ENCODE measurements at regions not wholly inside any gene's neighbourhood (a gene's known extent, or its start where the extent isn't known, plus 50 kb on each side); places are given as distances from the start of the nearest gene placed in this dataset.
"Not testable (repeated sequence)": the region's sequence is repeated elsewhere in the genome, so short reads cannot be mapped to it uniquely, and the experiment has no call there.

DNA sequence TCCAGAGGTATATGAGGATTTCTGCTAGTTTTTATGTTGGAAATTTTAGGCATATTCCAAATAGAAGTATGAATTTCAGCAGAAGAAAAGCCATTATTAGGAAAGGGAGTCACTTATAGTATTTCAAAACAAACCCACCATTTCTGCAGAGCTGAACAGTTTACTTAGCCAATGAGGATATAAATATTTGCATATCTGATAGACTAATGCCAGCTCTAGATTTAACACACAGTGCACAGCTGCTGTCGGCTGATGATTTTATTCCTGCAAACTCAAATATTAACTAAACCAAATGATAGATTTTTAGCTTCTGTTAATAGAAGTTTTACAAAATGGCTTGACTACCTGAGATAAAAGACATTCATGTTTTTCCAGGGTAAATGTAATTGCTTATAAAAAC lies 375.8 kb upstream of the FANCL start:
- no peak for DNase-seq

DNA sequence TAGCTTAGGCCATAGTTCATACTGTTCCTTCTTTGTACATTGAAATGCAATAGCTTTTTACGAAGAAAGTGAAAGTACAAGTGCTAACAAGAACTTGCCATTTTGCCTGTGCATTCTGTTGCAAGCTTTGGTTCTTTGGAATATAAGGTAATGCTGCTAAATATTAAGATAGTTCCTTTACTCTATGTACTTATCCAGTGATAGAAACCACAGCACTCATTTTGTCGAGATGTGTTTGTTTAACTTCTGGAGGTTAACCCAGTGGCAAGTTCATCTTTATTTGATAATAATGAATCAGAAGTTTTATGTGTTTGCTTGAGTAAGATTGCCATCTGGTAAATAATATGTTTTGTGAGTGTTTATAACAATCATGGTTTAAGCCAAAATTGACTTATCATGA lies 373.1 kb upstream of the FANCL start:
- DNase-seq = no peak

DNA sequence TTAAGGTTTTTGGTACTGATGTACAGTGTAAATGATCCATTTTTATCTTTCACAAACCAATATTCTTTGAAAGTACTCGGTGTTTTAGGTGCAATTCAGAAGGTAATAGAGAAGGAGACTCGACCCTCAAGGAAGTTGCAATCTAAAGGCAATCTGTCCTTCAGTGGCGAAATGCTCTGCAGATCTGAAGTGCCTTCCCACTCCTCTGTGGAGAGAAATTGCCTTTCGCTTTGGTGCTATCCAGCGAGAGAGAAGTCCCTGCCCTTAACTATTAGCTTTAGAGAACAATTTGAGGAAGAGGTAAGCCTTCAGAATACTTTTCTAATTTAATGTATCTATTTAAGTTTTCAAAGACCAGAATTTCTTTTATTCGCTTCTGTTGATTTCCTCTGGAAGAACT lies 371.8 kb upstream of the FANCL start:
- no peak for DNase-seq

DNA sequence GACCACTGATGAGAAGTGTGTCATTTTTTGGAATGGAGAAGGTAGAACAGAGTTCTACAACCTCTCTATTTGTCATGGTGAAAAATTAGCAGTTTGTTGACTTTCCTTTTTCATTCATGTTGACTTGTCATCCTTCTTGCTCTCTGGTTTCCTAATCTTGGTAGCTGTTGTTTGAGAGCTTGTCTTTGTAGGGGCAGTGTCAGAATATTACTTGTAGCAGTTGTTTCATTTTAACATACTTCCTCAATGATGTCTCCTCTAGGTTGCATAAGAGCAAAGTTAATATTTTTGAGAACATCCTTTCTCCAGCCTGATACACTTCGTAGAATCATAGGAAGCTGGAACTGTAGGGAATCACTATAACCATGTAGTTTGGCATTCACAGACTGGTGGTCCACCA lies 368.2 kb upstream of the FANCL start:
- no peak for DNase-seq

DNA sequence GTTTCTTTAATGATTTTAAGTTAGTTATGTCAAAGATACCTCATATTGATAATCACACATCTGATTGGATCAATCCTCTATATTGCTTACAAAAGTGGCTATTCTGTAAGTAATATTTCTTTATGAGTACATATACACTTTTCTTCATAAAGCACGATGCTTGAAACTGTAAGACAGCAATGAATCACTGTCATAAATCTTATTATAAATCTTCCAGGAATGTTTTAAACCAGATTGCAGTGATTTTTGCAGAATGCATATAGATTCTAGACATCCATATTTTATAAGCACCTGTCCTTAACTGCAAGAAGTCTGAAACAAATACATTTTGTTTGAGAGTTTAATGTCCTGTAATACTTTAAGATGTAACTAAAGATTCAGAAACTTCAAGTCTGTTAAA lies 367.0 kb upstream of the FANCL start:
- DNase-seq = no peak

DNA sequence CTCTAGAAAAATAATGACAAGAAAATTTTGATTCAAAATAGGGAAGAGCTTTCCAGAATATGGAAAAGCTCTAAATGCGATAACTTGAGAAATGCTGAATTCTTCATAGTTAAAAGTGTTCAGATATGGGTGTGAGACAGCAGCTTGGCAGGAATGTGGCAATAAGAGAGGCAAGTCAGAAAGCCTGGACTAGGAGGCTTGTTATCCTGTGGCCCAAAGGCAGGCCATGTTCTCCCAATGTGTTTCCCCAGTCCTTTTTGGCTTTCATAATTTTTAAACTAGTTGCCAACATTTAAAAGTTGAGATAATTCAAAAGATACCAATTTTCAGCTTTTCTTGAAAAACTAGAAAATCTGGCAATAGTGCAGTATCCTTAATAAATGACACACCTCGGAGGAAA lies 366.3 kb upstream of the FANCL start:
- DNase-seq = no peak

DNA sequence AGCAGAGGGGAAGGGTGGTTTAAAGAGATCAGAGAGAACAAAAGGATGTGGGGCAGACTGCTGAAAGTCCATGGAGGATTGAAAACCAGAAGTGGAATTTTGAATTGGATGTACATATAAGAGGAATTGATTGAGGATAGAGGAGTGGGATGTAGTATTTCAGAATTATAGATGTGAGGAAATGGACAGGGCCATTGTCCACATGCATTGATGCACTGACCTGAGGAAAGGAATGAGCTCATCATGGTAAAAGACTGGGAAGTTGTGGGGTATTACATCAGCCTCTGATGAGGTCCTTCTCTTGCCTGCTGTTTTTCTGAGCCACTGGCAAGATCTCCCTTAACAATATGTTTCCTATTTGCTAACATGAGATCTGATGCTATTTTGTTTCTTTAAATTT lies 365.7 kb upstream of the FANCL start:
- DNase-seq = no peak

DNA sequence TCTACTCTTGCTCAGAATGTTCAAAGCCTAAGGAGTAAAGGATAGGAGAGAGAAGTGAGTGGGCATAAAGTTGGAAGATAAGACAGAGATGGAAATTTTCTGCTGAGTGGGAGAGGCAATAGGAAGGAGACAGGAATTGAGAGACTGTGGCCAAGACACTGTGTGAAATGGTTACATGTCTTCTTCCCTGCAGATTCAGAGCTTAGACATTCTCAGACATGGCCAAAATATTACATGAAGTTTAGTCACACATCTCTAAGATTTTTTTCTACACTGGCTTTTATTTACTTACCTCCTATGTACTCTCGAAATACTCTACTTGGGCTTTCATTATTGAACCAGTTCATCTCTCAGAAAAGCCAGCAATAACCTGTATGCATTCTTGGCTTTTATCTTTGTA lies 363.0 kb upstream of the FANCL start:
- DNase-seq = no peak

DNA sequence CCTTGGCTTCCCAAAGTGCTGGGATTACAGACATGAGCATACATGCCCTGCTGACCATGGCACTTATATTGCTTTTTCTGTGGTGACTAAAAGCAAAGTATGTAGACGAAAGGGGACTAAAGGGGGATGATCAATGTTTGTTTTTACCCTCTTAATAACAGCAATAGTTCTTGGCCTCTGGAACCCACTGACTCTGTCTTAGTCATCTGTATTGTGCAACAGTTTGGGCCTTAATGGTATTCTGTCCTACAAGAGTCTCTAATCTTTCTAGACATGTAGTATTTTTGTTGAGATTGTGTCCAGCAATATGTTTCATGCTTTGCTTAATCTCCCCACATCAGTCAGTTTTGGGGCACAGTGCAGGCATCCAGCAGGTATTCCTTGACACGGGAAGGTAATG lies 359.9 kb upstream of the FANCL start:
- no peak for DNase-seq

DNA sequence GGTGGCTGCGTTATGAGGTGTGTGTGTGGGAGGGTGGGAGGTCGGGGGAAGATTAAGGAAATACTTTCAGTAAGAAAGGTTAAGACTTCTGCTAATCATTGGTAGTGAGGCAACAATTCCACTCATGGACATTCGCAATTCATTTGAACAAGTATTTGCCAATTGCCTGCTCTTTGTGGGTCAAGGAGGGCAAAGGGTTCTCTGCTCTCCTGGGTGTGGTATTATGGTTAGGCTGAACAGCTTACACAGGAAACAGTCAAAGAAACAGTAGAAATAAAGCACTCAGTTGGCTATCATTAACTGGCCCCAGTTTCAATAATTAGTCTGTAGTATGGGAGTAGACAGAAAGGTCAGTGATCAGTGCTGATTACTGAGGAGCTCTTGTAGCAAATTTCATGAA lies 357.0 kb upstream of the FANCL start:
- DNase-seq = no peak

DNA sequence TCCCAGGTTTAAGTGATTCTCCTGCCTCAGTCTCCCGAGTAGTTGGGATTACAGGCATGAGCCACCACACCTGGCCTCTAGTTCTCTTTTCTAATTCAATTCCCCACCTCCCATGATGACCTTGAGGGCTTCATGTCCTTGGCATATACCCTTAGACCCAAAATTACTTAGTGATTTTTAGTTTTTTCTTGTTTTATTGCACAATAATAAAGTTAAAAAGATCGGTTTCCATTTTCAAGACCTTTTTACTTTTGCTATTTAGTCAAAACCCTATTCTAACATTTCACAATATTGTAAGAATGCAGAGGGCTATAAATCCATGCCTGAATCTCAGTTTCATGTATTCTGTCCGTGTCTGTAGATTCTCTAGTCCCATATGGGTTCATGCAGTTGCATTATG lies 354.6 kb upstream of the FANCL start:
- no peak for DNase-seq

DNA sequence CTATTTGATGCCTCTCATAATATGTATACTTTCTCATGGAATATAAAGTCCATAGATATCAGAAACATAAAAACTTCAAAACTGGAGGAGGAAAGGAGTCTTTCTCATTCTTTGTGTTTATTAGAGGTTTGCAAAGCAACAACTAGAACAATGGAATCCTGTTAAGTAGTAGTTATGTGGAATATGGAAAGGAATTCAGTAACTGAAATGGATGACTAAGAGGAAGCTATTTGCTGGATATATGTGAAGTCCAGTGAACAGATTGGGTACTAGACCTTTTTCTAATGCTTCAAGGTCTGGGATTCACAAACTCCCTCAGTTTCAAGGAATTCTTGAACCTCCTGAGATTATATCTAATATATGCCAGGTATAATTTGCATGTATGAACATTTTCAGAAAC lies 353.6 kb upstream of the FANCL start:
- no peak for DNase-seq

DNA sequence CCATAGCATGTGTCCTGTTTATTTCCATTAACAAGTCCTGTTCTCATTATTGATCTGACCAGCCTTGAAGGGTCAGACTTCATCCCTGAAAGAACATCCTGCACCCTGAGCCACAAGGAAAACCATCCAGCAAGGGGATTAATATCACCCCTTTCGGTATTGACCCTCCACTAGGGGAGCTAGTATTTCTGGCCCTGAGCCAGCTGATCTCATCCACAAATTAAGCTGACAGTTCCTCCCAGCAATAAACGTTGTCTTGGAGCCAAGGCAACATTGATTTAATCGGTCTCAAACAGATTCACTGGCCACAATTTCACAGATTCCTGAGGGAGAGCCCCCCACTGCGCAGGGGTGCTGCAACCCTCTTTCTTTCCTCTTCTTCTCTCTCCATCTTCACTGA lies 353.1 kb upstream of the FANCL start:
- DNase-seq = no peak

DNA sequence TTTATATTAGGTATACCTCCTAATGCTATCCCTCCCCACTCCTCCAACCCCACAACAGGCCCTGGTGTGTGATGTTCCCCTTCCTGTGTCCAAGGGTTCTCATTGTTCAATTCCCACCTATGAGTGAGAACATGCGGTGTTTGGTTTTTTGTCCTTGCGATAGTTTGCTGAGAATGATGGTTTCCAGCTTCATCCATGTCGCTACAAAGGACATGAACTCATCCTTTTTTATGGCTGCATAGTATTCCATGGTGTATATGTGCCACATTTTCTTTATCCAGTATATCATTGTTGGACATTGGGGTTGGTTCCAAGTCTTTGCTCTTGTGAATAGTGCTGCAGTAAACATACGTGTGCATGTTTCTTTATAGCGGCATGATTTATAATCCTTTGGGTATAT lies 345.1 kb upstream of the FANCL start:
- not testable (repeated sequence) for DNase-seq

DNA sequence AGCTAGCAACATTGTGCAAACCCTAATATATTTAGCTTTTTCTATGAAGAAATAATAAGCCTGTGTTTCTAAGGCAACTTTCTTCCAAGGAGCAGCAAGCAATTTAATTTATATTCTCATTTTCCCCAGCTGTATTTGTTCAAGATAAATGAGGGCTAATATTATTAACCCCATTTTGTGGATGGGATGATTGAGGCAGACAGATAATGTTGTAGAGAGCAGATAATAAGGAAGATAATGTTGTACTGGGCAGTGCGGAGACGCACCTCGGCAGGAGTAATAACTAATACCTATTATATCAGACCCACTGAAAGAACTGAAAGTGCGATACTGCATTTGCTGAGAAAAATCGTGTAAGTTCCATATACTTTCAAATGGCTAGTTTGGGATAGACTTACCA lies 344.1 kb upstream of the FANCL start:
- DNase-seq = no peak

DNA sequence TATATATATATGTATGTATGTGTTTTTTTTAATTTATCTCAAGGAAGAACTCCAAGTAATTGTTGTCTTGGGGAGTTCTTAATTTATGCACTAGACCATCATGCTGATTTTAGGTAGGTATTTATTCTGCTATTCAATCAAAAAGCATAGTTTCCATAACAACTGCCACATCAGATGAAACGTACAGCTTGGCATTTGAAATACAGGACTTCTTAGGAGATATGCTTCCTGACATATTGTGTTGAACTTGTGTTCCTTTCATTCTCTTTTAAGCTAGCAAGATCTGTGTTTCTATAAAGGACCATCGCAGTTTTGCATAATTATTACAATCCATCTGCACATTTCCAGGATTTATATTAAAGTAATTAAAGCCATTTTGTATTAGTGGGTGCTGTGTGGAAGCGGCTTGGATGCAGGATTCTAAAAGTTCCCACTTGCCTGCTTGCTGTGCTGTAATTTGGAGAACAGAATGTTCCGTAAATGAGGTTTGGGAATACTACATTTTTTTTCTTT lies 343.5 kb upstream of the FANCL start:
- no peak for DNase-seq

DNA sequence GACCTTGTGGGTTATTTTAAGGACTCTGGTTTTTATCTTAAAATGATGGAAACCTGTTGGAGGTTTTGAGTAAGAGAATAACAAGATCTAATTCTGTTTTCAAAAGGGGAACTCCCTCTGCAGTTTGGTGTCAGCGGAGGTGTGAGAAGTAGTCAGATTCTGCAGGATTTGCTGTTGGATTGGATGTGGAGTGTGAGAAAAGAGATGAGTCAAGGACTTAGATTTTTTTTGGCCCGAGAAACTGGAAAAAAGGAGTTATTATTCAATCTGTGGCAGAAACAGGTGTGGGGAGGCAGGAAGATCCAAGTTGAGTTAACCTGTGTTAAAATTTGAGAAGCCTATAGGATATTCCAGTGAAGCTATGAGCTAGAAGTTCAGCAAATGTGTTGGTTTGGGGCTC lies 337.2 kb upstream of the FANCL start:
- DNase-seq = no peak

DNA sequence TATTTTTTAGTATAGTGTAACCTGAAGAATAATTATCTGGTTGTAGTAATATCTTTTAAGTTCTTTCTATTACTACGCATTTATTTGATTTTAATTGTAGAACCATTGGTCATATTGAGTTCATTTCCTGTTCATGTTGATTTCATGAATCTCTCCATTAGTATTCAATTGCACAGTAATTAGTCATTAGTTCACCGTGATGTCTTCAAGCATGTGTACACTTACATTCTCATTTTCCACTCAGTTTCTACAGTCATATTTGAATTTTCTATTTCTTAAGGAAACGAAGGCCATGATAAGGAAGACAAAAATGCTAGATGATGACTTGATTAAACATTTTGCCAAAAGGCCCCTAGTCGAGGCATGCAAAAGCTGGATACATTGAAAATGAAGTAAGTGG lies 333.7 kb upstream of the FANCL start:
- no peak for DNase-seq

DNA sequence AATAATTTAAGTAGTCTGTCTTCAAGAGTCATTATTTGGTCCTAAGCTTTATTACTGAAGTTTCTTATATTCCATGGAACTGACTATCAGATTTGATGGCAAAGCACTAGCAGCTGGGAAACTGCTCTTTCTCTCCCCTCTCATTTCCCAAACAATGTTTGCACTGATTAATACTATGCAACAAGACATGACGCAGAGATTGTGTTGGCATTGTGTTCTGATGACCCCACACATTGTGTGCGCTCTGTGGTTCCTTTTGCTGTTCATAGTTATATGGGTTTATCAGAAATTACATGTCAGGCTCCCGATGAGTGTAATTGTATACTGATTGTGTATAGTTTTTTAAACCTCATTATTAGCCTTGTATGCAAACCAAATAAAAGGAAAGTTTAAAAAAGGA lies 331.6 kb upstream of the FANCL start:
- DNase-seq = no peak

DNA sequence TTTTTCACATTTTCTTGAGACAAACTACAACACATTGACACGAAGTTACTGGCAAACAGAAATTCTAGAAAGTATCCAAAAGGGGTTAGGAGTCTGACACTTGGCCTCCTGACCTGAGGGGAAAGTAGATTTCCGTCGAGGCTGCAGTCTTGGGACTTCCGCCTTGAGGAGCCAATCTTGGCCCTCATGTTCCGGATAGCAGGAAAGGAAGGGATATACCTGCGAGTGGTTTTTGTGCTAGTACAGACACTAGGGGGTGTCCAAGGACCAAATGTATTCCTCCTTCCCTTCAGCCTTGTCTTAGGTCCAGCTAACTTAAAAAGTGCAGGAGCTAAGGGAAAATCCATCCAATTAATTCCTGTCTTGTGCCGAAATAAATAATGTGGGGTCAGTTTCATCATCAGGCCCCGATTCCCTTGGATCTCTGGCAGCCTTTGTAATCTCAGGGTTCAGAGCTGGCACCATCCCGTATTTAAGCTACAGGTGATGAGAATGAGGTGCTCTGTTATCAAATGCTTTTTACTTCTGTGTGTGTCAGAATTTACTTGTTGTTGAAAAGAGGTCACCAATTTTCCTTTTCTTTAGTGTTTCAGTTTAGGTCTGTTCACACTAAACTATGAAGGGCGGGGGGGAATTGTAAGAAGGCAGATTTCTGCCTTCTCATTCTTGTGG lies 330.2 kb upstream of the FANCL start:
- DNase-seq = peak; percentile 74

DNA sequence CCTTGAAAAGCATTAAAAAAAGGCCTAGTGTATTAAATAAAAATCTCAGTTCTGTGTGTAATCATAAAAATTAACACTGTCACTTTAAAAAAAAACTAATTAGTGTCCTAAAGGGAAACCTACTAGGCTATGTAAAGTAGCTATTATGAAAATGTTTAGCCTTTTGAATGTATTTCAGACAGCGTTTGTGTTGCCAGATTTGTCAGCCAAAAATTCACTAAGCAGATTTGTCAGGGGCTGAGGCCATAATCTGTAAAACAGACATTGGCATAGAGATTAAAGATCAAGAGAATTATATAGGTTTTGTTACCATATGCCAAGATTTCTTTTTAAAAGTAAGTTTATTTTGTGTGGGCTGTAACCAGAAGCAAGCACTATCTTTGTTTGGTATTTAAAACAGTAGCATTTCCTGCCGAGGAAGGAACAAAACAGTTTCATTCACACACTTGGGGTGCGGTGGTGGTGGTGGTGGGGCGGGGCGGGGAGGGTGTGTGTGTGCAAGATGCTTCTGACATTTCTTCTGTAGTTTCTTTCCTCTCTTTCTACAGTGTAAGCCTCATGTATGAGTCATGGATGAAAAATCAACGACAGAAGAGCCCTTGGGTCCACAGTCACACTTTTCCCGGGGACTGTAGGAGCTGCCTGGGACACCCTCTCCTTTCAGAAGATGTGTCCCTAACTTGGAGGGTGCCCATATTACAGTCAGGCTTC lies 328.5 kb upstream of the FANCL start:
- no peak for DNase-seq

DNA sequence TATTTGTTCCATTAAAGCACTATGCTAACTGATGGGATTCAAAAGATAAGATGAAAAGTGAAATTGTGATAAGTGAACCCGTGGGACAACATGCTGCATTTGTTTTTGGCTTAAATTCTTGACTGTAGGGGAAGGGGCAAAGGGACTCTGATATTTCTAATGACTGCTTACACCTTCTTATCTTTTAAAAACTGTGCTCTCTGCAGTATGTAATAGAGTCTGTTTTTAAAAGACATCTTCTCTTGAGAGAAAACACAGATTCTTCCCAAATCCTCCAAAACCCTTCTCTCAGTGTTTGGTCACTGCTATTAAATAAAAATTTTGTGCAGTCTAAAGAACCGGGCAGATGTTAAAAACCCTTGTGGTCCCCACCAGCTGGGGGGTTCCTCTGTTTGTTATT lies 327.8 kb upstream of the FANCL start:
- DNase-seq = no peak

DNA sequence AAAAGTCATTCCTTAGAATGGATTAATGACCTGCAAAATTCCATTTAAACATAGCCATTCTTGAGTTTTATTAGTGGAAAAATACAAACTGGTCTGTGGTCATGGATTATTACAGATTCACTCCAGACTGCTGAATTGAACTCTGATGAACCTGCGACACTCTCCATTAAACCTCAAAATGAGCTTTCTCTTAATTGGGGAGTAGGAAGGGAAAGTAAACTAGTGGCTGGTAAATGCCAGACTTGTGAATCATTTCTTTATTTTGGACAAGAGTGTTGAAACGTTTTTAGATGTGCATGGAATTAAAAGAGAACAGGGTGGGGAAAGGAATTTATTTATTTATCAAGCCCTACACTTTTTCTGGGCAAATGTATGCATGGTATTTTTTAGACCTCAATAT lies 321.2 kb upstream of the FANCL start:
- no peak for DNase-seq

DNA sequence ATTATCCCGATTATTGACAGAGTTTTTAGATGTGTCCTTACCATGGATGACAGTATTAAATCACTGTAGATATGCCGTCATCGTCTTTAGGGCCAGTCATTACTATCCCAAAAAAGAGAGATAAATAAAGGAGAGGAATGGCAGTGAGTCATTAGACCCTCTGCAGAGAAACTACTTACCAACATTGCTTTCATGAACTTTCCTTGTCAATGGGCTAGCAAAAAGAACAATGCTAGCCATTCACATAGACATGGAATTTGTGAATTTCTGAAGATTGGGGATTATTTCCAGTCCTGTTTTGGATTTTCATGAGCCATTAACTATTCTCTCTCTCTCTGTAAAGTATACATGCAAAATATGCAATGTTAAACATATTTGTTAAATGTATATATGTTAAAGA lies 319.4 kb upstream of the FANCL start:
- no peak for DNase-seq

DNA sequence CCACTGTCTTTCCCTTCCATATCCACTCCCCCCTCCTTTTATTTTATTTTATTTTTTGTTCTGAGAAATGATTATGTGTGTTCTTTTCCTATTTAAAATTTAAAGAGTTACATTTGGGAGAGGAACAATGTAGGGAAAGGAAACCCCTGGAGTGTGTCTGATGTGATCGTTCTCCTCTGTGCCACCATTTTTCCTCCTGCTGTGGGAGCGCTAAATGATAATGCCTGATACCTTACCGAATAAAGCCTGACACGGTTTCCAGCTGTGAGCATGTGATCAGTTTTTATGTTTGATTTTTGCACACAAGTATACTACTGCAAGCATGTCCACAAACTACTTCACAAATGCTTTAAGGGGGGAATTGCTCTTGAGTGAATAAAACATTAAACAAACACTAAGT lies 317.8 kb upstream of the FANCL start:
- DNase-seq = no peak
